Activated CD8-positive, alpha-beta T cell treated with anti-CD3 and anti-CD28 coated beads for 36 hours (primary cell): ENCODE measurements at regions not wholly inside any gene's neighbourhood (a gene's known extent, or its start where the extent isn't known, plus 50 kb on each side); places are given as distances from the start of the nearest gene placed in this dataset.

Experiments
- ATAC-seq: fragments of 200-7000 bp; cut with Tn5 transposase; one replicate; pipeline ENCODE4 v1.10.0; 2021; ENCODE audit warnings: mild to moderate bottlenecking, moderate library complexity
- CTCF ChIA-PET: fragments of 350-600 bp; sonication (Branson Sonifier 250); formaldehyde crosslinking; loops from one replicate; lab custom pipeline; 2021; ENCODE audit warnings: antibody characterized with exemption; lab: Charles Lee
- POLR2A ChIA-PET: fragments of 350-600 bp; sonication (Branson Sonifier 250); formaldehyde crosslinking; loops from one replicate; lab custom pipeline; 2021; ENCODE audit warnings: antibody characterized with exemption; lab: Charles Lee
- DNase-seq: peaks from one replicate; pipeline ENCODE4 v3.0.0-alpha.2; 2020
- H3K27ac Mint-ChIP-seq: one replicate; pipeline ENCODE4 v1.8.0; 2021; ENCODE audit warnings: mild to moderate bottlenecking, mixed read lengths
- H3K27me3 Mint-ChIP-seq: one replicate; pipeline ENCODE4 v1.8.0; 2021; ENCODE audit warnings: mixed read lengths
- H3K36me3 Mint-ChIP-seq: one replicate; pipeline ENCODE4 v1.8.0; 2021; ENCODE audit warnings: low read depth, mixed read lengths
- H3K4me1 Mint-ChIP-seq: one replicate; pipeline ENCODE4 v1.8.0; 2021; ENCODE audit warnings: low read depth, mixed read lengths
- H3K4me3 Mint-ChIP-seq: one replicate; pipeline ENCODE4 v1.8.0; 2021; ENCODE audit warnings: mild to moderate bottlenecking, moderate library complexity, mixed read lengths
- H3K9me3 Mint-ChIP-seq: one replicate; pipeline ENCODE4 v1.8.0; 2021; ENCODE audit warnings: mixed read lengths
- intact Hi-C: fragments of 100-400 bp; cut with micrococcal nuclease; formaldehyde crosslinking; loops from one replicate; pipeline ENCODE4 v1.10.0; 2022
- TF ChIP-seq, protein P1 (sequence below): fragments of 200-600 bp; IDR thresholded peaks from one replicate; pipeline ENCODE4 v1.8.0; 2022; ENCODE audit warnings: antibody characterized with exemption, mild to moderate bottlenecking

GRCh38 chr4:181690498-181690897 lies 552.7 kb upstream of the TENM3 start:
- no peaks in the 10 kb centered on the region for H3K27me3 Mint-ChIP-seq
- H3K27ac Mint-ChIP-seq = no peak overlapping the region
- H3K36me3 Mint-ChIP-seq = no peaks in the 10 kb centered on the region
- TF ChIP-seq, protein P1, sequence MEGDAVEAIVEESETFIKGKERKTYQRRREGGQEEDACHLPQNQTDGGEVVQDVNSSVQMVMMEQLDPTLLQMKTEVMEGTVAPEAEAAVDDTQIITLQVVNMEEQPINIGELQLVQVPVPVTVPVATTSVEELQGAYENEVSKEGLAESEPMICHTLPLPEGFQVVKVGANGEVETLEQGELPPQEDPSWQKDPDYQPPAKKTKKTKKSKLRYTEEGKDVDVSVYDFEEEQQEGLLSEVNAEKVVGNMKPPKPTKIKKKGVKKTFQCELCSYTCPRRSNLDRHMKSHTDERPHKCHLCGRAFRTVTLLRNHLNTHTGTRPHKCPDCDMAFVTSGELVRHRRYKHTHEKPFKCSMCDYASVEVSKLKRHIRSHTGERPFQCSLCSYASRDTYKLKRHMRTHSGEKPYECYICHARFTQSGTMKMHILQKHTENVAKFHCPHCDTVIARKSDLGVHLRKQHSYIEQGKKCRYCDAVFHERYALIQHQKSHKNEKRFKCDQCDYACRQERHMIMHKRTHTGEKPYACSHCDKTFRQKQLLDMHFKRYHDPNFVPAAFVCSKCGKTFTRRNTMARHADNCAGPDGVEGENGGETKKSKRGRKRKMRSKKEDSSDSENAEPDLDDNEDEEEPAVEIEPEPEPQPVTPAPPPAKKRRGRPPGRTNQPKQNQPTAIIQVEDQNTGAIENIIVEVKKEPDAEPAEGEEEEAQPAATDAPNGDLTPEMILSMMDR = no peak
- ATAC-seq = no peak
- no peak overlapping the region for H3K4me3 Mint-ChIP-seq
- no peaks in the 10 kb centered on the region for H3K9me3 Mint-ChIP-seq
- no peaks in the 10 kb centered on the region for H3K4me1 Mint-ChIP-seq
- POLR2A ChIA-PET = no interaction called here
- no peak for DNase-seq
- CTCF ChIA-PET = no interaction called here
- intact Hi-C loops = no loop called here

DNA sequence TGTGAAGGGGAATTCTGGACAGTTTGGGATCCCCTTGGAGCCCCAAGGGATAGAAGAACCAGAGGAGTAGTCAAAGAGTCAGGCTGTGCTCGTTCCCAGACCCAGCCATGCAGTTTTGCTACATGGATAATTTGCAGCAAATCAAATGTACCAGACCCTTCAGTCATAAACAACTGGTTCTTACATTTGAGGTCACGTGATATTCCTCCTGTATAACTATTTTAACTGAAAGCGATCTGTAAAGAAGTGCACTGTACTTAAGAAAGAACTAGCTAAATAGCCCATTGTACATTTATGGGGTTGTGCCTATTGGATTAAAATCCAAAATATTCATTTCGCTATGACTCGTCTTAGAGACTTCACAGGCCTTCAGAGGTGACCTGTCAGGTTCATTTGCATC lies 550.2 kb upstream of the TENM3 start:
- DNase-seq (no peak), ATAC-seq (no peak)
- Mint-ChIP-seq H3K36me3 (no peaks in the 10 kb centered on the region), H3K27ac (no peak overlapping the region), H3K4me1 (no peaks in the 10 kb centered on the region), H3K27me3 (no peaks in the 10 kb centered on the region), H3K9me3 (no peaks in the 10 kb centered on the region), H3K4me3 (no peak overlapping the region)
- POLR2A ChIA-PET = no interaction called here
- intact Hi-C loops = no loop called here
- CTCF ChIA-PET = no interaction called here
- TF ChIP-seq, protein P1 = no peak

DNA sequence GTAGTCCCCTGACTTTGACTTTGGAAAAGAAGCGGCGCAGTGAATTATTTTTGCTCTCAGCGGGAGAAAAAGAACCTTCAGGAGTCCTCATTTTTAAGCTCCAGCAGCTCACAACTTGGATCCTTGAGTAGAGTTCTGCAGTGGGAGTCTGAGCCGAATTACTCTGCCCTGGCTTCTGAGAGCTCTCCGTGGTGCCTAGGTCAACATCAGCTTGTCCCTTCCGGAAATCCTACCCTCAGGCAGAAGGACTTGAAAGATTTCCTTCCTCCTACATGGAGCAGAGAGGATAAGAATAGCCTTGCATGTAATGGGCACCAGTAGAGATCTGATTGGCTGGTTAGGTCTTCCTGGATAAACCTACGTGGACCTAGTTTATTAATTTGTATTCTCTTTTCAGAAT lies 549.7 kb upstream of the TENM3 start:
- Mint-ChIP-seq H3K9me3 (no peaks in the 10 kb centered on the region), H3K36me3 (no peaks in the 10 kb centered on the region), H3K27me3 (no peaks in the 10 kb centered on the region), H3K4me1 (no peaks in the 10 kb centered on the region), H3K4me3 (no peak overlapping the region), H3K27ac (no peak overlapping the region)
- intact Hi-C loops = no loop called here
- ChIA-PET POLR2A (no interaction called here), CTCF (interaction anchor here (1.0 kb wide), 1 partner anchor 29 kb away, joined by 3 read pairs; no protein-coding TSS in a partner anchor)
- DNase-seq = no peak
- TF ChIP-seq, protein P1 = no peak
- no peak for ATAC-seq

DNA sequence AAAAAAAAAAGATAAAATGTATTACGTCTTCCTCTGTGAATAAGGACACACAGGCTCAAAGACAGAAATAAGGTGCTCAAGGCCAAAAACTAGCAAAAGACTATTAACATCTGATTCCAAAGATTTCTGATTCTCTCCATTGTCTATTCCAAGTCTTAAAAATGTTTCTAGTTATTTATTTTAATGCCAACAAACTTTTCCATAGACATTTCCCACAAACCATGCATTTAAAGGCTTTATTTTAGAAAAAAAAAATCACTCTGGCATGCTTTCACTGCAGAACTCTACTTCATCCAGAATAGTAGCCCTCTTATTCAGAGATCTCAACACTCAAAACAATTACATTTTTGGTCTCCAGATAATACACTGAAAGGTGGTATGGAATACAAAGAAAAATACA lies 545.0 kb upstream of the TENM3 start:
- intact Hi-C loops = no loop called here
- CTCF ChIA-PET = no interaction called here

GRCh38 chr4:181701214-181701613 lies 542.0 kb upstream of the TENM3 start:
- H3K27me3 Mint-ChIP-seq = no peaks in the 10 kb centered on the region
- no peak overlapping the region for H3K27ac Mint-ChIP-seq

More for the DNA sequence above, 545.0 kb upstream of the TENM3 start:
- H3K9me3 Mint-ChIP-seq = peaks cover 2% of the 10 kb centered on the region
- H3K4me1 Mint-ChIP-seq = no peaks in the 10 kb centered on the region
- no peaks in the 10 kb centered on the region for H3K36me3 Mint-ChIP-seq
- H3K4me3 Mint-ChIP-seq = no peak overlapping the region
- H3K27ac Mint-ChIP-seq = no peak overlapping the region
- no peak for DNase-seq
- POLR2A ChIA-PET = no interaction called here
- TF ChIP-seq, protein P1 = no peak
- ATAC-seq = no peak
- H3K27me3 Mint-ChIP-seq = no peaks in the 10 kb centered on the region

More at GRCh38 chr4:181701214-181701613, 542.0 kb upstream of the TENM3 start:
- ChIA-PET POLR2A (no interaction called here), CTCF (no interaction called here)
- ATAC-seq = no peak
- Mint-ChIP-seq H3K4me1 (no peaks in the 10 kb centered on the region), H3K4me3 (no peak overlapping the region), H3K36me3 (no peaks in the 10 kb centered on the region), H3K9me3 (peaks cover 2% of the 10 kb centered on the region)
- intact Hi-C loops = no loop called here
- no peak for DNase-seq
- TF ChIP-seq, protein P1 = no peak
